Brain microvascular endothelial cell (primary cell): ENCODE measurements at regions not wholly inside any gene's neighbourhood (a gene's known extent, or its start where the extent isn't known, plus 50 kb on each side); places are given as distances from the start of the nearest gene placed in this dataset.

Source experiments
- DNase-seq: peaks from one replicate; pipeline ENCODE4 v3.0.0-alpha.2; 2020
- H3K27ac ChIP-seq: fragments of 250-450 bp; sonication (Bioruptor Pico); 2 replicates; pipeline ENCODE4 v1.5.1; 2020; ENCODE audit warnings: mild to moderate bottlenecking, moderate library complexity
- H3K27me3 ChIP-seq: fragments of 250-450 bp; sonication (Bioruptor Pico); replicated peaks from 2 replicates; pipeline ENCODE4 v1.5.1; 2020; ENCODE audit warnings: mild to moderate bottlenecking
- H3K36me3 ChIP-seq: fragments of 250-450 bp; sonication (Bioruptor Pico); replicated peaks from 2 replicates; pipeline ENCODE4 v1.5.1; 2020; ENCODE audit warnings: mild to moderate bottlenecking
- H3K4me3 ChIP-seq: 2 replicates; pipeline ENCODE4 v1.5.1; 2011; ENCODE audit warnings: low read depth, mild to moderate bottlenecking, control low read depth, low read length, moderate library complexity
- CTCF ChIP-seq: IDR thresholded peaks from 2 replicates; pipeline ENCODE4 v1.5.1; 2011; ENCODE audit warnings: low read depth, mild to moderate bottlenecking, moderate library complexity, low read length, control low read depth, inconsistent platforms; ENCODE audit errors: missing control alignments
- in situ Hi-C: cut with HindIII; loops from 2 replicates; pipeline ENCODE4 v1.10.0; 2017; ENCODE audit warnings: low sequenced_read_pairs, low pct_ligation_motif_present

- in situ Hi-C loops, result no loop called here
- no peaks in the 10 kb centered on the region for H3K36me3 ChIP-seq
- H3K4me3 ChIP-seq, result no peak overlapping the region
- H3K27me3 ChIP-seq, result no peaks in the 10 kb centered on the region
- no peak overlapping the region for H3K27ac ChIP-seq
- no peak for TF ChIP-seq CTCF
- no peak for DNase-seq
Measured at GRCh38 chr3:81033684-81034083, 727.8 kb downstream of the GBE1 start.

- no peaks in the 10 kb centered on the region for H3K36me3 ChIP-seq
- no peak overlapping the region for H3K4me3 ChIP-seq
- no peak for TF ChIP-seq CTCF
- H3K27ac ChIP-seq, result no peak overlapping the region
- in situ Hi-C loops, result no loop called here
- no peak for DNase-seq
- H3K27me3 ChIP-seq, result no peaks in the 10 kb centered on the region
Measured at GRCh38 chr3:81033185-81033584, 728.3 kb downstream of the GBE1 start.

GRCh38 chr3:81029861-81030260, 731.6 kb downstream of the GBE1 start:
- Histone ChIP-seq H3K27ac (no peak overlapping the region), H3K4me3 (no peak overlapping the region), H3K27me3 (no peaks in the 10 kb centered on the region), H3K36me3 (no peaks in the 10 kb centered on the region)
- in situ Hi-C loops, result no loop called here
- no peak for TF ChIP-seq CTCF
- no peak for DNase-seq

GRCh38 chr3:81027344-81027743, 734.1 kb downstream of the GBE1 start:
- H3K4me3 ChIP-seq, result no peak overlapping the region
- DNase-seq, result no peak
- H3K27me3 ChIP-seq, result no peaks in the 10 kb centered on the region
- no peak overlapping the region for H3K27ac ChIP-seq
- no peaks in the 10 kb centered on the region for H3K36me3 ChIP-seq
- in situ Hi-C loops, result no loop called here
- no peak for TF ChIP-seq CTCF

- Histone ChIP-seq H3K4me3 (no peak overlapping the region), H3K27me3 (no peaks in the 10 kb centered on the region), H3K36me3 (no peaks in the 10 kb centered on the region), H3K27ac (no peak overlapping the region)
- TF ChIP-seq CTCF, result no peak
- in situ Hi-C loops, result no loop called here
- DNase-seq, result no peak
Measured at GRCh38 chr3:81024560-81024959, 736.9 kb downstream of the GBE1 start.

GRCh38 chr3:81022339-81022738, 739.1 kb downstream of the GBE1 start:
- H3K27ac ChIP-seq, result no peak overlapping the region
- no peaks in the 10 kb centered on the region for H3K36me3 ChIP-seq
- no peak for TF ChIP-seq CTCF
- in situ Hi-C loops, result no loop called here
- H3K27me3 ChIP-seq, result no peaks in the 10 kb centered on the region
- no peak for DNase-seq
- no peak overlapping the region for H3K4me3 ChIP-seq
